Activated CD4-positive, alpha-beta T cell treated with anti-CD3 and anti-CD28 coated beads for 36 hours (primary cell): ENCODE measurements at regions not wholly inside any gene's neighbourhood (a gene's known extent, or its start where the extent isn't known, plus 50 kb on each side); places are given as distances from the start of the nearest gene placed in this dataset.

Source experiments
- ATAC-seq: fragments of 200-7000 bp; cut with Tn5 transposase; one replicate; pipeline ENCODE4 v1.10.0; 2021; ENCODE audit warnings: mild to moderate bottlenecking, moderate library complexity
- CTCF ChIA-PET: fragments of 350-600 bp; sonication (Branson Sonifier 250); formaldehyde crosslinking; loops from one replicate; lab custom pipeline; 2021; ENCODE audit warnings: antibody characterized with exemption; lab: Charles Lee
- POLR2A ChIA-PET: fragments of 350-600 bp; sonication (Branson Sonifier 250); formaldehyde crosslinking; loops from one replicate; lab custom pipeline; 2021; ENCODE audit warnings: antibody characterized with exemption, inconsistent platforms; lab: Charles Lee
- DNase-seq: peaks from one replicate; pipeline ENCODE4 v3.0.0-alpha.2; 2020
- H3K27ac Mint-ChIP-seq: one replicate; pipeline ENCODE4 v1.8.0; 2021; ENCODE audit warnings: mixed read lengths
- H3K27me3 Mint-ChIP-seq: one replicate; pipeline ENCODE4 v1.8.0; 2021; ENCODE audit warnings: mixed read lengths
- H3K36me3 Mint-ChIP-seq: one replicate; pipeline ENCODE4 v1.8.0; 2021; ENCODE audit warnings: low read depth, mixed read lengths
- H3K4me1 Mint-ChIP-seq: one replicate; pipeline ENCODE4 v1.8.0; 2021; ENCODE audit warnings: mixed read lengths
- H3K4me3 Mint-ChIP-seq: one replicate; pipeline ENCODE4 v1.8.0; 2021; ENCODE audit warnings: mild to moderate bottlenecking, moderate library complexity, mixed read lengths
- H3K9me3 Mint-ChIP-seq: one replicate; pipeline ENCODE4 v1.8.0; 2021; ENCODE audit warnings: low read depth, mixed read lengths
- intact Hi-C, 2 experiments: fragments of 100-400 bp; cut with DNase I in 1 of 2; cut with micrococcal nuclease in 1 of 2; formaldehyde crosslinking; loops; one replicate each; pipeline versions ENCODE4 v1.14.2 to v1.15.1; 2022 to 2024; cut with DNase I, micrococcal nuclease

DNA sequence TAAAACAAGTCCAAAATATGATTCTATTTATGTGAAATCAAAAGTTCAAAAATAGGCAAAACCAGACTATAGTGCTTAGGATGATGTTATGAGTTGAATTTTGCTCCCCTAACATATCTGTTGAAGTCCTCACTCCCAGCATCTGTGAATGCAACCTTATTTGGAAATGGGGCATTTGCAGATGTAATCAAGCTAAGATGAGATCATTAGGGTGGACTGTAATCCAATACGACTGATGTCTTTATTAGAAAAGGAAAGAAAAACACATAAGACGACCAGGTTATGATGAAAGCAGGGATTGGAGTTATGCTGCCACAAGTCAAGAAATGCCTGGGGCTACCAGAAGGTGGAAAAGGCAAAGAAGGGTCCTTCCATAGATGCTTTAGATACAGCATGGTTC lies 110.5 kb upstream of the CCDC39 start:
- ATAC-seq (no peak), DNase-seq (no peak)
- H3K36me3 Mint-ChIP-seq = no peaks in the 10 kb centered on the region
- no peak overlapping the region for H3K4me3 Mint-ChIP-seq
- H3K27ac Mint-ChIP-seq = no peak overlapping the region
- CTCF ChIA-PET = no interaction called here
- intact Hi-C loops = no loop called here
- no peaks in the 10 kb centered on the region for H3K4me1 Mint-ChIP-seq
- H3K27me3 Mint-ChIP-seq = peaks cover 6% of the 10 kb centered on the region
- POLR2A ChIA-PET = no interaction called here
- no peaks in the 10 kb centered on the region for H3K9me3 Mint-ChIP-seq

DNA sequence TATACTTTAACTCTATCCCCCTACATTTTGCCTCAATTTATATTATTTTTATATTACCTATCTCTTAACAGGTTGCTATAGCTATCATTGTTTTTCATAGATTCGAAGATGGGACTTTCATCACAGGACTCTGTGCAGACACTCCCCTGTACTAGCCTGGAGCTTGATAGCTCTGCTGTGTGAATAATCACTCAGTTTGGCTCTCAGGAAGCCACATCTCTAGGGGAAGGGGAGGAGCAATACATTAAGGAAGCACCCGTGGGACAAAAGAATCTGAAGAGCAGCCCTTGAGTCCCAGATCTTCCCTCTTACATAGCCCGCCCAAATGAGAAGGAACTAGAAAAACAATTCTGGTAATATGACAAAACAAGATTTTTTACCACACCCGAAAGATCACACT lies 114.3 kb upstream of the FXR1 start:
- Mint-ChIP-seq H3K9me3 (no peaks in the 10 kb centered on the region), H3K4me1 (no peaks in the 10 kb centered on the region), H3K27me3 (peaks cover 5% of the 10 kb centered on the region), H3K27ac (no peak overlapping the region), H3K36me3 (no peaks in the 10 kb centered on the region), H3K4me3 (no peak overlapping the region)
- intact Hi-C loops = no loop called here
- no peak for DNase-seq
- POLR2A ChIA-PET = no interaction called here
- CTCF ChIA-PET = interaction anchor here (0.7 kb wide), 1 partner anchor 1828 kb away, joined by 3 read pairs; no protein-coding TSS in a partner anchor
- no peak for ATAC-seq

DNA sequence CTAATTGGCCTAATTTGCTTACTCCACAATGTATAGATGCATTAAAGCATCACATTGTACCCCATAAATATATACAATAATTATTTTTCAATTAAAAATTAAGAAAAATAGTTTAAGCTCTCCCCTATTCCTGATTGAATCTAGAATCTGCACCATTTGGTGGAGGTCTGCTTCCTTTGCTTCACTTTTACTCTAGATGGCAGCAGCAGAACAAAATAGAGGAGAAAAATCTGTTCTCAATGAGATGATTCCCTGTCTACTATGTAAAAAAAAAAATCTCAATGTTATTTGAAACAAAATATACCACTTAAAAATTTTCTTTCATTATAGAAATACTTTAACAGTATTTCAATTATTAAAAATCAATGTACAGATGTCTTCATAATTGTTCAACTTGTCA lies 109.6 kb upstream of the FXR1 start:
- ATAC-seq (no peak), DNase-seq (no peak)
- CTCF ChIA-PET = interaction anchor here (1.6 kb wide), 1 partner anchor 11 kb away, joined by 6 read pairs; no protein-coding TSS in a partner anchor
- H3K4me3 Mint-ChIP-seq = no peak overlapping the region
- no peak overlapping the region for H3K27ac Mint-ChIP-seq
- POLR2A ChIA-PET = interaction anchor here (0.6 kb wide), 1 partner anchor 338 kb away, joined by 3 read pairs; no protein-coding TSS in a partner anchor
- peaks cover 2% of the 10 kb centered on the region for H3K27me3 Mint-ChIP-seq
- no peaks in the 10 kb centered on the region for H3K36me3 Mint-ChIP-seq
- H3K9me3 Mint-ChIP-seq = no peaks in the 10 kb centered on the region
- intact Hi-C loops = loop anchor here (5.0 to 10.0 kb wide), 3 partner anchors 372 to 899 kb away; no protein-coding TSS in a partner anchor
- H3K4me1 Mint-ChIP-seq = no peaks in the 10 kb centered on the region

DNA sequence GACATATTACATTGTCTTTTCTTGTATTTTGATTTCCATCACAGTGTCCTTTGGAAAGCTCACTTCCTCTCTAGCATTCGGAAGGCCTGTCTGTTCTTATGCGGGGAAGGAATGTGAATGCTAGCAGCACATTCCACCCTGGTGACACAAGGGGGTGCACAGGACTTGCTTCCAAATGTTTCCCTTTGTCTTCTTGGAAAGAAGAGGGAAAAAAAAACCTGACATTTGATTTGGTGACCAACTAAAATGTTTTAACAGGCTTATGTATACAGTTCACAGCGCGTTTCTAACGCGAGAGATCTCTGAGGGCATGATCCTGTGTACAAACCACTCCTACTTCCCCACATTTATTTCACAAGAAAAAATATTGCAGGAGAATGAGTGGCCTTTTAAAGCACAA lies 107.6 kb upstream of the FXR1 start:
- ATAC-seq = no peak
- Mint-ChIP-seq H3K27me3 (peaks cover 2% of the 10 kb centered on the region), H3K9me3 (no peaks in the 10 kb centered on the region), H3K27ac (no peak overlapping the region), H3K4me3 (no peak overlapping the region), H3K4me1 (no peaks in the 10 kb centered on the region), H3K36me3 (no peaks in the 10 kb centered on the region)
- POLR2A ChIA-PET = no interaction called here
- no peak for DNase-seq
- intact Hi-C loops = loop anchor here (5.0 to 10.0 kb wide), 3 partner anchors 370 to 897 kb away; no protein-coding TSS in a partner anchor
- CTCF ChIA-PET = no interaction called here

DNA sequence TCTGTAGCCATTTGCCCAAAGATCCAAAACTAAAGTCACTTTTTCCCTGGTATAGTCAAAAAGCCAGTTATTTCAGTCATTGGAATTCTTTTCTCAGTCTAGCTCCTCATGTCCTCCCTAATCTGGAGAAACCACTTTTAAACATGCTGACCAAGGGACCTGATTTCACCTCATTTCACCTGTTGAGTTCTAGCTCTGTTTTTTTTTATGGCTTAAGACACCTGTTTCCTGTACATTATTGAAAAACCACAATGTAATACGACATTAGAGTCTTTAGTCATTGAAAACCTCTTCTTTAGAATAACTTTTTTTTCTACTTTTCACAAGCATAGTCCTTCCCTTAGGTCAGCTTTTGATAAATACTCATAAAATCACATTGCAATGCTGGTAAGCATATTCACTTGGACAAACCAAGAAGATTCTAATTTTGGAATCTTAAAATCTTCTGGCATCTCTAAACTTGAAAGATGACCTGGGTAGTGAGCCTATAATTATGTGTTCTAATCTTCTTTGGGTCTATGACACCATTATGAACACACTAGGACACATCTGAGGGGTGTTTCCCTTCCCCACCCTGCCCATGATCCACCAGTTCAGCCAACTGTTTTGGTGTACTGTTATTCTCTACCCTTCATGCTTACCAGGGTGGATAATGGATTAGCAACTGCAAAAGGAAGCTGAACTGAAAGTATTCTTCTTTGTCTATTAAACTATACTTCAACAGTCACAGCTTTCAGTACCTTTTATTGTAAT lies 103.5 kb upstream of the FXR1 start:
- Mint-ChIP-seq H3K27me3 (peaks cover 2% of the 10 kb centered on the region), H3K36me3 (no peaks in the 10 kb centered on the region), H3K27ac (no peak overlapping the region), H3K4me3 (no peak overlapping the region), H3K9me3 (no peaks in the 10 kb centered on the region), H3K4me1 (no peaks in the 10 kb centered on the region)
- intact Hi-C loops = loop anchor here in 1 of 2 experiments (10.0 kb wide), 1 partner anchor 366 kb away; no protein-coding TSS in a partner anchor
- no peak for ATAC-seq
- ChIA-PET POLR2A (no interaction called here), CTCF (no interaction called here)
- DNase-seq = no peak

DNA sequence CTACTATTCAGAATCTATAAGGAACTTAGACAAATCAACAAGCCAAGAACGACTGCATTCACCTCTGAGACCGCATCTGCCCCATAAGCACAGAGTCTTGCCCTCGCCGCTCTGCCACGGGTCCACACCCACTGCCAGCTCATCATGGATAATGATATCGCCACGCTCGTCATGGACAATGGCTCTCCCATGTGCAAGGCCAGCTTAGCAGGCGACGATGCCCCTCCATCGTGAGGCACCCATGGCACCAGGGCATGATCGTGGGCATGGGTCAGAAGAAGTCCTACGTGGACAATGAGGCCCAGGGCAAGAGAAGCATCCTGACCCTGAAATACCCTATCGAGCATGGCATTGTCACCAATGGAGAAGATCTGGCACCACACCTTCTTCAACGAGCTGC lies 92.1 kb upstream of the FXR1 start:
- Mint-ChIP-seq H3K4me1 (no peaks in the 10 kb centered on the region), H3K4me3 (no peak overlapping the region), H3K27ac (no peak overlapping the region), H3K27me3 (no peaks in the 10 kb centered on the region), H3K9me3 (no peaks in the 10 kb centered on the region), H3K36me3 (no peaks in the 10 kb centered on the region)
- no peak for DNase-seq
- no peak for ATAC-seq
- ChIA-PET POLR2A (no interaction called here), CTCF (no interaction called here)
- intact Hi-C loops = no loop called here

DNA sequence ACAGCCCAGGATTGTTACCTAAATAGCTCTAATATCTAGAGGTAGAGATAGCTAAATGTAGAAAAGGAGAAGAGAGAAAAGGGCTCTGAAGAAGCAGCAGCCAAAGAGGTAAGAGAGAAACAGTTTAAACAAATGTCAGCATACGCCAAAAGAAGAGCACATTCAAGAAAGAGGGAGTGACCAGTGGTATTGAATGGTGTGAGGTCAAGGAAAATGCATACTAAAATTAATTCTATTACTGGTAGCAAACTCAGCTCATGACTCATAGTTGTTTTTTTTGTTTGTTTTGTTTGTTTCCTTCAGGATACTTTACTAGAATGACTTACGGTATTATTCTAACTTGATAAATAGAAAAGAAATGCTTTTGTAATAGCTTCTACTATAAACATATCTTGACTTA lies 86.5 kb upstream of the FXR1 start:
- H3K36me3 Mint-ChIP-seq = no peaks in the 10 kb centered on the region
- peaks cover 3% of the 10 kb centered on the region for H3K27me3 Mint-ChIP-seq
- intact Hi-C loops = no loop called here
- CTCF ChIA-PET = no interaction called here
- H3K27ac Mint-ChIP-seq = no peak overlapping the region
- DNase-seq (no peak), ATAC-seq (no peak)
- no peaks in the 10 kb centered on the region for H3K9me3 Mint-ChIP-seq
- H3K4me1 Mint-ChIP-seq = no peaks in the 10 kb centered on the region
- POLR2A ChIA-PET = no interaction called here
- no peak overlapping the region for H3K4me3 Mint-ChIP-seq

DNA sequence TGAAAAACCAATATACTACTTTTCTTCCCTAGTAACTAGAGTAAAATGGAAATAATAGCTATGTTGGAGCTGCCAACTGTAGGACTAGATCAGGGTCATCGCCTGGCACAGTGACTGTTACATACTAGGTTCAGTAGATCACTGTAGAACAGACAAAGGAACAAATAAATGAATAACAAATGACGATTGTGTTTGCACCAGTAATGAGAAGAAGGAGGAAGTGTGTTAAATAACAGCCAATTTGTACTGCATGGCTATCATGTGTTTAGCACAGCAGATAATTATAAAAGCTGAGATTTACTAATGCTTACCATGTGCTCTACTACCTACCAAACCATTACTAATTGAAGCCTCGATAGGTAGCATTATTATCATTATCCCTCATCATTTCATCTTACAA lies 85.3 kb upstream of the FXR1 start:
- Mint-ChIP-seq H3K4me1 (no peaks in the 10 kb centered on the region), H3K36me3 (no peaks in the 10 kb centered on the region), H3K4me3 (no peak overlapping the region), H3K9me3 (no peaks in the 10 kb centered on the region), H3K27me3 (peaks cover 3% of the 10 kb centered on the region), H3K27ac (no peak overlapping the region)
- ATAC-seq = no peak
- intact Hi-C loops = no loop called here
- DNase-seq = no peak
- POLR2A ChIA-PET = no interaction called here
- CTCF ChIA-PET = no interaction called here

DNA sequence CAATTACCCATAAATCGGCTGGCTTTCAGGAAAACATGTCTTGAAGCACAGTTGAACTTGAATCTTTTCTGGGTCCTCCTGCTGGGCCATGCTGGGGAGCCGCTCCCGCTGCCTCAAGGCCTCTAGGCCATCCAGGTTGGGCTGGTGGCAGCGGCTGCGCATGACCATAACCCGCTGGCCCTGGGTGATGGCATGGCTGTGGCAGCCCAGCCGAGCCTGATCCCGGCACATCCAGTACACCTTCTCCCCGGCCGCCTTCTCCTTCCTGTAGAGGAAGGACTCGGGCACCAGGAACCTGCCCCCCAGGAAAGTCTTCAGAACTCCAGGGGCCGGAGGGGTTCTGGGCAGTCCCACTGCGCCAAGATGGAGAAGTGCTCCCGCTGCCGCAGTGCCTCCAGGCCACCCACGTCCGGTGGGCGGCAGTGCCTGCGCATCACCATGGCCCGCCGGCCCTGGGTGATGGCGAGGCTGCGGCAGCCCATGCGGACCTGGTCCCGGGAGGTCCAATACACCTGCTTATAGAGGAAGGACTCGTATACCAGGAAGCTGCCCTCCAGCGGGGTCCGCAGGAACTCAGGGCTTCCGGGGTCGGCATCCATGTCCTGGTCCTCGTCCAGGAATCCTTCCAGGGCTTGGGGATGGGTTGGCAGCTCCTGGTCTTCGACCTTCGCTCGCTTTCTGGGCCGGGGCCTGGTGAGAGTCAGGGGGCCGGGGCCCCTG lies 84.3 kb upstream of the FXR1 start:
- POLR2A ChIA-PET = no interaction called here
- no peaks in the 10 kb centered on the region for H3K36me3 Mint-ChIP-seq

DNA sequence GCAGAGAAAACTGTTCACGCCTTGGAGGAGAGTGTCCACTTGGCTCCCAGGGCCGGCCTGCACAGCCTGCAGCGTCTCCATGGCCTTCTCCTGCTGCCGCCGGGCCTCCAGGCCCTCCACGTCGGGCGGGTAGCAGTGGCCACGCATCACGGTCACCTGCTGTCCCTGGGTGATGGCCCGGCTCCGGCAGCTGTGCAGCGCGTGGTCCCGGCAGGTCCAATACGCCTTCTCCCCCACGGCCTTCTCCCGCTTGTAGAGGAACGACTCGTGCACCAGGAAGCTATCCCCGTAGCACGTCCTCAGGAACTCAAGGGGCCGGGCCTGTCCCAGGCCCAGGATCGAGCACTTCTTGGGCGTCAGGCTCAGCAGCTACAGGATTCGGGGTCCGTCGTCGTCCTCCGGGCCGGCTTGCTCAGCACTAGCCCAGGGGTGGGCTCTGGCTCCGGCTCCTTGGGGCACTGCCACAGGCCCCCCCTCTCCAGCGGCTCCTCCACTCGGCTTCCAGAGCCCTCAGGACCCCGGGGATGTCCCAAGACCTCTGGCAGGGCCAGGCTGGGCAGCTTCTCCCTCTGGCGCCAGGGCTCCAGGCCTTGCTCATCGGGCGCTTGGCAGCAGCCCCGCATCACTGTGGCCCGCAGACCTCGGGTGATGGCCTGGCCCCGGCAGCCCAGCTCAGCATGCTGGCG lies 83.6 kb upstream of the FXR1 start:
- no peak for DNase-seq
- Mint-ChIP-seq H3K27me3 (peaks cover 5% of the 10 kb centered on the region), H3K36me3 (no peaks in the 10 kb centered on the region), H3K4me1 (no peaks in the 10 kb centered on the region), H3K4me3 (no peak overlapping the region), H3K9me3 (no peaks in the 10 kb centered on the region), H3K27ac (no peak overlapping the region)
- intact Hi-C loops = no loop called here
- ATAC-seq = no peak
- ChIA-PET POLR2A (no interaction called here), CTCF (no interaction called here)

More for the DNA sequence above, 84.3 kb upstream of the FXR1 start:
- Mint-ChIP-seq H3K4me1 (no peaks in the 10 kb centered on the region), H3K4me3 (no peak overlapping the region), H3K27ac (no peak overlapping the region), H3K27me3 (peaks cover 5% of the 10 kb centered on the region), H3K9me3 (no peaks in the 10 kb centered on the region)
- ATAC-seq (no peak), DNase-seq (no peak)
- intact Hi-C loops = no loop called here
- CTCF ChIA-PET = no interaction called here

DNA sequence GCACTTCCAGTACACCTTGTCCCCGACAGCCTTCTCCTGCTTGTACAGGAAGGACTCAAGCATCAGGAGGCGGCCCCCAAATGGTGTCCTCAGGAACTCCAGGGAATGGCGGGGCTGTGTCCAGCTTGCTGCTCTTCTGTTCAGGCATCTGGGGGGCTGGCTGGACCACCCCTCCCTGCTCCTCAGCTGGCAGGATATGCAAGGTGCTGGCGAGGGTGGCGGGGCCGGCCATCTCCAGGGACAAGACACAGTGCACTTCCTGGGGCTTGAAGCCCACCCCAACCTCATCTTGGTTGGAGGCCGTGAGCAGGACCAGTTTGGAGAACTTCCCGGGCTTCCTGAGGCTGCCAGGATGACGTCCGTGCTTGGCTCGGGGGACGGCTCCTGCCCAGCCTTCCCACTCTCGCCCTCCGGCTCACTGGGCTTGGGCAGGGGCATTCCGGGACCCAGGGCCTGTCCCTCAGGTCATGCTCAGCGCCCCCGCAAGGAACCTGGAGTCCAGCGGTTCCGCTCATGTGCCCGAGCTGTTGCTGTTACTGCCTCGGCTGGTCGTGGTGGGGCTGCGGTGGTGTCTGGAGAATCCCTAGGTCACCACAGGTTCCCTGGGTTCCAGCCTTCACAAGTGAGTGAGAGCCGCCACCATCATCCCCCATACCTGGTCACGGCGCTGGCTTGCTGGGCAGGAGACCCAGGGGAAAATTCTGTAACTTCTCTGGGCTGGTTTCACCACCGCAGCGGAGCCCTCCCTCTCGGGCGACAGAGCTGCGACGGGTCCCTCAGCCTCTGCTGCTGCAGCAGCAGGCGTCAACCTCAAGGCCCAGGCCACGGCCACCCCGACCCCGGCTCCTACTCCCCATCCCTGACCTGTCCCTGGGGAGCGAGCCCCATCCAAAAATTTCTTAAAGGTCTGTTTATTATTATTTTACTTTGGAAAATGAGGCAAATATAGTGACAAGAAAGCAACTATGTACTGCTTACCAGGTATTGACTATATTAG lies 82.8 kb upstream of the FXR1 start:
- Mint-ChIP-seq H3K9me3 (no peaks in the 10 kb centered on the region), H3K4me3 (no peak overlapping the region), H3K4me1 (no peaks in the 10 kb centered on the region), H3K27me3 (peaks cover 5% of the 10 kb centered on the region), H3K27ac (no peak overlapping the region), H3K36me3 (no peaks in the 10 kb centered on the region)
- DNase-seq (no peak), ATAC-seq (no peak)
- intact Hi-C loops = no loop called here
- POLR2A ChIA-PET = no interaction called here
- CTCF ChIA-PET = no interaction called here
